NCI-H510A treated with DMSO at 0.1 percent for 48 hours (cell line): ENCODE measurements at regions not wholly inside any gene's neighbourhood (a gene's known extent, or its start where the extent isn't known, plus 50 kb on each side); places are given as distances from the start of the nearest gene placed in this dataset.

ENCODE experiments used
- DNase-seq: peaks from one replicate; lab custom pipeline; 2025; lab: John Stamatoyannopoulos, UW

GRCh38 chr14:51145246-51145645 is 50.3 kb upstream of the TRIM9 start:
- no peak for DNase-seq

GRCh38 chr14:51147183-51147582 is 52.3 kb upstream of the TRIM9 start:
- DNase-seq = no peak

GRCh38 chr14:51155326-51155725 is 60.4 kb upstream of the TRIM9 start:
- no peak for DNase-seq

GRCh38 chr14:51157012-51157411 is 62.1 kb upstream of the TRIM9 start:
- DNase-seq = peak; percentile 40

GRCh38 chr14:51160871-51161270 is 66.0 kb upstream of the TRIM9 start:
- no peak for DNase-seq

GRCh38 chr14:51165415-51165814 is 70.5 kb upstream of the TRIM9 start:
- DNase-seq = no peak

- DNase-seq = no peak
These were observed 72.3 kb upstream of the TMX1 start for GRCh38 chr14:51167587-51168214.

- no peak for DNase-seq
These were observed 71.8 kb upstream of the TMX1 start for GRCh38 chr14:51168215-51168613.

DNA sequence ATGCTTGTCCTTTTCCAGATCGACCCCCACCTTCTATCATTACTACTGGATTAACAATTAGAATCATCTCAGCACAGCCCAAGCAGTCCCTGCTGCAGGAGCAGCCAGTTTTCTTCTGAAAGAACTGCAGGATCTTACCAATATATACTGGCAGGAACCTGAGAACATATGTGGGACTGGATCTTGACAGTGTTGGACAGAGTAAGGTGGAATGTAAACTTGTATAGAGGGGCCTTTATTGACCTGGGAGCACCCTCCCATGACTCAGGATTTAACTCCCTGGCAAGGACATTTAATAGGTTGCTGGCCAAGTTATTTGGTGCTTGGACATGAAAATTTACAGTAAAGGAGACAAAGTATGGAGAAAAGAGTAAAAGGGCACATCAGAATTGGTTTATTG is 66.2 kb upstream of the TMX1 start:
- DNase-seq = no peak

DNA sequence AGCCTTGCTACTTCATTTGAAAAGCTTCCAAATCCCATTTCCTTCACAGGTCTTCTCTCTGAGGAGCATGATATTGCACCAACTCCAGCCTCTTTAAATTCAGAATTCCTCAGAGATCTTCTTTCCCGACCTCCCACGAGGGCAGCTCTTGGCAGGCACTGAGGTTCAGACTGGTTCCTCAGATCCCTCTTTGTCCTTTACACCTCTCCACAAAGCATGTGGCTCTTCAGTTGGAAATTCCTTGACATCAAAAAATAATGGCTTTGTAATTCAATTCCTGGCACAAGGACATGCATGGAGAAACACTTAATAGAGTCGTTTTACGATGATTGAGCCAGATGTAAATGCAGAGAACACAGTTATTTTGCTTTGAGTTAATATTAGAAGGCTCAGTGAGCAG is 63.2 kb upstream of the TMX1 start:
- no peak for DNase-seq

GRCh38 chr14:51180577-51180976 is 59.5 kb upstream of the TMX1 start:
- DNase-seq = no peak

DNA sequence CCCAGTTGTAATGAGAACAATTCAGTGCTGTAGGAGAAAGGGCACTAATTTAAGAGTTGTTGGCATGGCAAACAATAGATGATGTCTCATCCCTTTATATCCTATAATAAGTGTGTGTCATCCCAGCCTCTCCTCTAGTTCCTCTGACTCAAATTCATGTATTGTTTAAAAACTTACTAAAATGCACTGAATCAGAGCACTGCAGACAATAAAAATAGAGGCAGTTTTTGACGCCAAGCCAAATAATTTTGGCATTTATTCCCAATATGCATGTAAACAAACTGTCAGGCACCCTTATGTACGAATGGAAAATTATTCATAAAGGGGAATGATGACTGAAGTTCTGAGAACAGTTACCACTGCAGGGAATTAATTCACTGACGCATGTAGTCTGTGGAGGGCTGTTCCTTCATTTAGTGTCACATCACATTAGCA is 57.9 kb upstream of the TMX1 start:
- DNase-seq = no peak

DNA sequence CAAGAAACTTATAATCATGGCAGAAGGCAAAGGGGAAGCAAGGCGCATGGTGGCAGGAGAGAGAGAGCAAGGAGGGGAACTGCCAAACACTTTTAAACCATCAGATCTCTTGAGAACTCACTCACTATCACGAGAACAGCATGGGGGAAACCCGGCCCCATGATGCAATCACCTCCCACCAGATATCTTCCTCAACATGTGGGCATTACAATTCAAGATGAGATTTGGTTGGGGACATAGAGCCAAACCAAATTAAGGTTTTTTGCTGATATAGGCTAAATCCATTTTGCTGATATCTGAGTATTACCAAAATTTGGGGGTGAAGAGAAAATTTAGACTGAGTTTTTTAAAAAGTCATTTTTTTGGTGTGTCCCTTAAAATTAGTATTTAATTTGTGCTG is 54.9 kb upstream of the TMX1 start:
- DNase-seq = no peak

DNA sequence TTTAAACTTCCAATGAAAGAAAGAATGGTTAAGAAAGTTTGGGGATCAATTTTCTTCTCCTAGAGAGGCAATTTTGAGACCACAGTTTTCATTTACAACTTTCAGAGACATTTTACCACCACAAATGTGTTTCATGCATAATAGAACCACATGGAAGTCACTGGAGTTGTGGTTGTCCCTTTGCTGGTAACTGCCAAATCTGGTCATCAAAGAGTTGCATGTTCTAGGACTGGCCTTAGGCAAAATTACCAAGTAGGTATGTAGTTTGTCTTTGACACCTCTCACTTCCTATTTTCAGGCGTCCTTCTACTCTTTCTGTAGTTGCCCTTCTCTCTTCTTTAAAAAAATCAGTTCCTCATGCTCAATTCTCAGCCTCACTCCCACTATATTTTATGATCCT is 54.3 kb upstream of the TMX1 start:
- no peak for DNase-seq

DNA sequence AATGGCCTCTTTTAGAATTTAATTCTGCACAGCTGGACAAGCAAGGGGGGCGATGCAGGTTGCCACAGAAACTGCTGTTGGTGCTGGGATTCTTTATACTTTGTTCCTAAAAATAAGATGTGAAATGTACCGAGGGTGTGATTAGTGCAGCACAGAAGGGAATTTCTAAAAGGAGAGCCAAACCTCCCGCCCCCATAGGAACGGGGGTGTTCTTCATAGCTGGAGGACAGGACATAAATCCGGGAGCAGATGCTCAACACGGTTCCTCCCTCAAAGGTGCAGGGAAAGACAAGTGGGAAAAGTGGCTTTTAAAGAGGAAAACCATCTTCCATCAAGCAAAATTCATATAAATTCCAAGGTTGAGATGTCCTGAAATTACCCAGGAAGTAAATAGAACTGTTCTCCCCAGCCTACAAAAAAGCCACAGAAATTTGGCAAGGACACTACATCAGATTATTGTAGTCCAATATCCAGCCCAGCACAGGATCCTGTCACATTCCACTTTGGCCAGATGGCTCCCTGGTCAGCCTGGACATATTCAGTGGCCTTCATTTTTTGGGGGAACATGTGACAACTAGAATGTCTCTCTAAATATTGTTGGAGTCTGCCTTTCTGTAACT is 51.4 kb upstream of the TMX1 start:
- no peak for DNase-seq

DNA sequence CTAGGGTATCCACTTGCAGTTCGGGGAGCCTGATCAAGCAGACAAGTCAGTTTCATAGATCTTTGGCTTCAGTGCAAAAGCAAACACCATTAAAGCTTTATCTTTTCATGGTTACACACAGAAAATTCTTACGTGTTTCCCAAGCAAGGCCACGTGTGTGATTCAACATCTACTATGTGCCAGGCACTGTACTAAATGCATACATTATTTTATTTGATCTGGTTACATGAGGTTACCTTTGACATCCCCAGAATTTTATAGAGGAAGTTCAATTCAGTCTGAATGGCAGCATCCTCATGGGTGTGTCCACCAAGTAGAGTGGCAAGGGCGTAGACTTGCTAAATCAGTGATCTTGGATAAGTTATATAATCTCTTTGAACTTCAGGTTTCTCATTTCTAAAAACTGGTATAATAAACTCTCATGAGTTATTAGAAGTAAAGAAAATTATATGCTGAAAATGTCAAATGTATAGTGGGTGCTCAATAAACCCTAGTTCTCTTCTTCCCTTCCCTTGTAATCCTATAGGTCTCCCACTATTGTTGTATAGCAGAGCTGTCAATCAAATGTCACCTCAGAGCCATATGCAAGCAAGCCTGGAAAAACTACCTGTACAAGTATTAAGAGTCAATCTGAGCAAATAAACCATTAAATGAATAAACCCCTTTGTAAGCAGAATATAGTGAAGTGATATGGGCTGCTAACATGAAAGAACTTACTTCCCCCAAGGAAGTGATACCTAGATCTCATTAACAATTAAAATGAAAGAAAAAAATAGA is 50.3 kb upstream of the TMX1 start:
- DNase-seq = no peak
